ENCODE measurements at regions not wholly inside any gene's neighbourhood (a gene's known extent, or its start where the extent isn't known, plus 50 kb on each side); places are given as distances from the start of the nearest gene placed in this dataset.

GRCh38 chr5:138655530-138656190 lies 80.5 kb upstream of the HSPA9 start:
- 96% methylated on average over 4 of the region's 6 CpGs for WGBS (ENCODE audit: insufficient coverage)
- CTCF ChIA-PET = interaction anchor here (1.1 to 1.3 kb wide), 2 partner anchors 10 to 14 kb away, joined by 3 read pairs; no protein-coding TSS in a partner anchor
- POLR2A ChIA-PET = no interaction called here
- Histone ChIP-seq H3K36me3 (ENCODE audit: control insufficient read depth in 4 of 4, insufficient read depth in 4 of 4, low read length in 3 of 4) (no peaks in the 10 kb centered on the region), H3K4me1 (ENCODE audit: control extremely low read depth in 1 of 4, control insufficient read depth in 4 of 4, insufficient read depth in 4 of 4, low read length in 3 of 4) (peaks cover 0 to 17% (median 15%) of the 10 kb centered on the region in 4 experiments), H3K4me3 (ENCODE audit: control insufficient read depth in 1 of 7, extremely low read depth in 1 of 7, insufficient read depth in 4 of 7, low read depth in 2 of 7, low read length in 6 of 7) (no peak overlapping the region), H3K27me3 (replicated peaks in 2 of 5; ENCODE audit: control insufficient read depth in 4 of 5, insufficient read depth in 5 of 5, low read length in 4 of 5) (peaks cover 17 to 85% (median 39%) of the 10 kb centered on the region in 5 experiments), H3K27ac (ENCODE audit: insufficient read depth in 1 of 2, low read depth in 1 of 2, low read length in 2 of 2, poor library complexity in 1 of 2, severe bottlenecking in 2 of 2) (no peak overlapping the region), H3K9me3 (ENCODE audit: control extremely low read depth in 1 of 5, control insufficient read depth in 4 of 5, insufficient read depth in 2 of 5, low read depth in 1 of 5, low read length in 4 of 5) (no peaks in the 10 kb centered on the region)
- no peak for DNase-seq

GRCh38 chr5:138654281-138654867 lies 79.2 kb upstream of the HSPA9 start:
- peaks cover 7 to 85% (median 36%) of the 10 kb centered on the region in 5 experiments for H3K27me3 ChIP-seq (replicated peaks in 2 of 5; ENCODE audit: control insufficient read depth in 4 of 5, insufficient read depth in 5 of 5, low read length in 4 of 5)
- WGBS (ENCODE audit: insufficient coverage) = 0% methylated on average over 3 of the region's 8 CpGs
- DNase-seq = peak; percentile 81 to 94 (median 92)
- CTCF ChIA-PET = interaction anchor here (0.6 to 2.0 kb wide), 5 partner anchors 9 to 608 kb away, joined by 3 to 21 read pairs (median 3); no protein-coding TSS in a partner anchor
- H3K27ac ChIP-seq (ENCODE audit: insufficient read depth in 1 of 2, low read depth in 1 of 2, low read length in 2 of 2, poor library complexity in 1 of 2, severe bottlenecking in 2 of 2) = no peak overlapping the region
- no peaks in the 10 kb centered on the region for H3K36me3 ChIP-seq (ENCODE audit: control insufficient read depth in 4 of 4, insufficient read depth in 4 of 4, low read length in 3 of 4)
- peaks cover 0 to 17% (median 15%) of the 10 kb centered on the region in 4 experiments for H3K4me1 ChIP-seq (ENCODE audit: control extremely low read depth in 1 of 4, control insufficient read depth in 4 of 4, insufficient read depth in 4 of 4, low read length in 3 of 4)
- no peaks in the 10 kb centered on the region for H3K9me3 ChIP-seq (ENCODE audit: control extremely low read depth in 1 of 5, control insufficient read depth in 4 of 5, insufficient read depth in 2 of 5, low read depth in 1 of 5, low read length in 4 of 5)
- POLR2A ChIA-PET = no interaction called here
- H3K4me3 ChIP-seq (ENCODE audit: control insufficient read depth in 1 of 7, extremely low read depth in 1 of 7, insufficient read depth in 4 of 7, low read depth in 2 of 7, low read length in 6 of 7) = no peak overlapping the region

GRCh38 chr5:138653502-138653901 lies 78.3 kb upstream of the HSPA9 start:
- Histone ChIP-seq H3K36me3 (ENCODE audit: control insufficient read depth in 4 of 4, insufficient read depth in 4 of 4, low read length in 3 of 4) (no peaks in the 10 kb centered on the region), H3K27ac (ENCODE audit: insufficient read depth in 1 of 2, low read depth in 1 of 2, low read length in 2 of 2, poor library complexity in 1 of 2, severe bottlenecking in 2 of 2) (no peak overlapping the region), H3K27me3 (replicated peaks in 2 of 5; ENCODE audit: control insufficient read depth in 4 of 5, insufficient read depth in 5 of 5, low read length in 4 of 5) (peaks cover 7 to 85% (median 35%) of the 10 kb centered on the region in 5 experiments), H3K4me1 (ENCODE audit: control extremely low read depth in 1 of 4, control insufficient read depth in 4 of 4, insufficient read depth in 4 of 4, low read length in 3 of 4) (peaks cover 0 to 17% (median 15%) of the 10 kb centered on the region in 4 experiments), H3K4me3 (ENCODE audit: control insufficient read depth in 1 of 7, extremely low read depth in 1 of 7, insufficient read depth in 4 of 7, low read depth in 2 of 7, low read length in 6 of 7) (no peak overlapping the region), H3K9me3 (ENCODE audit: control extremely low read depth in 1 of 5, control insufficient read depth in 4 of 5, insufficient read depth in 2 of 5, low read depth in 1 of 5, low read length in 4 of 5) (no peaks in the 10 kb centered on the region)
- ChIA-PET CTCF (interaction anchor here (1.0 to 3.0 kb wide), 4 partner anchors 10 to 609 kb away, joined by 3 to 21 read pairs (median 8); no protein-coding TSS in a partner anchor), POLR2A (no interaction called here)
- WGBS (ENCODE audit: insufficient coverage) = 15% methylated on average over 3 of the region's 4 CpGs
- peak; percentile 24 to 50 (median 48) for DNase-seq

GRCh38 chr5:138651767-138652117 lies 76.5 kb upstream of the HSPA9 start:
- Histone ChIP-seq H3K9me3 (ENCODE audit: control extremely low read depth in 1 of 5, control insufficient read depth in 4 of 5, insufficient read depth in 2 of 5, low read depth in 1 of 5, low read length in 4 of 5) (no peaks in the 10 kb centered on the region), H3K36me3 (ENCODE audit: control insufficient read depth in 4 of 4, insufficient read depth in 4 of 4, low read length in 3 of 4) (no peaks in the 10 kb centered on the region), H3K27ac (ENCODE audit: insufficient read depth in 1 of 2, low read depth in 1 of 2, low read length in 2 of 2, poor library complexity in 1 of 2, severe bottlenecking in 2 of 2) (no peak overlapping the region), H3K4me3 (ENCODE audit: control insufficient read depth in 1 of 7, extremely low read depth in 1 of 7, insufficient read depth in 4 of 7, low read depth in 2 of 7, low read length in 6 of 7) (no peak overlapping the region), H3K4me1 (ENCODE audit: control extremely low read depth in 1 of 4, control insufficient read depth in 4 of 4, insufficient read depth in 4 of 4, low read length in 3 of 4) (peaks cover 0 to 17% (median 15%) of the 10 kb centered on the region in 4 experiments), H3K27me3 (replicated peaks in 2 of 5; ENCODE audit: control insufficient read depth in 4 of 5, insufficient read depth in 5 of 5, low read length in 4 of 5) (peaks cover 6 to 91% (median 32%) of the 10 kb centered on the region in 5 experiments)
- no peak for DNase-seq
- ChIA-PET CTCF (interaction anchor here (3.0 kb wide), 1 partner anchor 11 kb away, joined by 13 read pairs; no protein-coding TSS in a partner anchor), POLR2A (no interaction called here)
- WGBS (ENCODE audit: insufficient coverage) = 84% methylated on average over 4 of the region's 6 CpGs

GRCh38 chr5:138651058-138651766 lies 76.0 kb upstream of the HSPA9 start:
- H3K27ac ChIP-seq (ENCODE audit: insufficient read depth in 1 of 2, low read depth in 1 of 2, low read length in 2 of 2, poor library complexity in 1 of 2, severe bottlenecking in 2 of 2) = no peak overlapping the region
- no peak for DNase-seq
- WGBS (ENCODE audit: insufficient coverage) = 76% methylated on average over 6 of the region's 14 CpGs
- peaks cover 6 to 91% (median 30%) of the 10 kb centered on the region in 5 experiments for H3K27me3 ChIP-seq (replicated peaks in 2 of 5; ENCODE audit: control insufficient read depth in 4 of 5, insufficient read depth in 5 of 5, low read length in 4 of 5)
- no peaks in the 10 kb centered on the region for H3K9me3 ChIP-seq (ENCODE audit: control extremely low read depth in 1 of 5, control insufficient read depth in 4 of 5, insufficient read depth in 2 of 5, low read depth in 1 of 5, low read length in 4 of 5)
- H3K4me3 ChIP-seq (ENCODE audit: control insufficient read depth in 1 of 7, extremely low read depth in 1 of 7, insufficient read depth in 4 of 7, low read depth in 2 of 7, low read length in 6 of 7) = no peak overlapping the region
- ChIA-PET CTCF (interaction anchor here (0.8 to 3.0 kb wide), 2 partner anchors 10 to 26 kb away, joined by 3 to 13 read pairs; no protein-coding TSS in a partner anchor), POLR2A (no interaction called here)
- H3K4me1 ChIP-seq (ENCODE audit: control extremely low read depth in 1 of 4, control insufficient read depth in 4 of 4, insufficient read depth in 4 of 4, low read length in 3 of 4) = peaks cover 0 to 17% (median 15%) of the 10 kb centered on the region in 4 experiments
- H3K36me3 ChIP-seq (ENCODE audit: control insufficient read depth in 4 of 4, insufficient read depth in 4 of 4, low read length in 3 of 4) = no peaks in the 10 kb centered on the region

- DNase-seq = no peak
- ChIA-PET POLR2A (interaction anchor here (0.7 kb wide), 1 partner anchor 13 kb away, joined by 3 read pairs; no protein-coding TSS in a partner anchor), CTCF (interaction anchor here (1.0 to 3.3 kb wide), 3 partner anchors 11 to 13 kb away, joined by 3 to 15 read pairs (median 3); no protein-coding TSS in a partner anchor)
- 80% methylated on average over 2 of the region's 7 CpGs for WGBS (ENCODE audit: insufficient coverage)
- no peak overlapping the region for H3K4me3 ChIP-seq (ENCODE audit: control insufficient read depth in 1 of 7, extremely low read depth in 1 of 7, insufficient read depth in 4 of 7, low read depth in 2 of 7, low read length in 6 of 7)
- H3K36me3 ChIP-seq (ENCODE audit: control insufficient read depth in 4 of 4, insufficient read depth in 4 of 4, low read length in 3 of 4) = no peaks in the 10 kb centered on the region
- H3K27ac ChIP-seq (ENCODE audit: insufficient read depth in 1 of 2, low read depth in 1 of 2, low read length in 2 of 2, poor library complexity in 1 of 2, severe bottlenecking in 2 of 2) = no peak overlapping the region
- H3K4me1 ChIP-seq (ENCODE audit: control extremely low read depth in 1 of 4, control insufficient read depth in 4 of 4, insufficient read depth in 4 of 4, low read length in 3 of 4) = peaks cover 0 to 17% (median 15%) of the 10 kb centered on the region in 4 experiments
- no peaks in the 10 kb centered on the region for H3K9me3 ChIP-seq (ENCODE audit: control extremely low read depth in 1 of 5, control insufficient read depth in 4 of 5, insufficient read depth in 2 of 5, low read depth in 1 of 5, low read length in 4 of 5)
- H3K27me3 ChIP-seq (replicated peaks in 2 of 5; ENCODE audit: control insufficient read depth in 4 of 5, insufficient read depth in 5 of 5, low read length in 4 of 5) = peaks cover 6 to 87% (median 26%) of the 10 kb centered on the region in 5 experiments
These were observed 75.0 kb upstream of the HSPA9 start for GRCh38 chr5:138650196-138650595.
